Sigmoid colon (tissue), 6 donors: ENCODE measurements at regions not wholly inside any gene's neighbourhood (a gene's known extent, or its start where the extent isn't known, plus 50 kb on each side); places are given as distances from the start of the nearest gene placed in this dataset.

Experiments used
- DNase-seq: peaks from one replicate; pipeline ENCODE4 v3.0.0-alpha.2; 2019
- H3K27ac ChIP-seq, 4 donors: fragments of 200-600 bp; sonication (generic); one replicate each; pipeline ENCODE4 v1.5.1; 2016 to 2019; ENCODE audit warnings: mild to moderate bottlenecking in 1 of 4
- H3K27me3 ChIP-seq, 3 donors: fragments of 200-600 bp; sonication (generic); one replicate each; pipeline ENCODE4 v1.5.1; 2019; ENCODE audit warnings: mild to moderate bottlenecking in 1 of 3
- H3K36me3 ChIP-seq, 4 donors: fragments of 200-600 bp; sonication (generic); one replicate each; pipeline ENCODE4 v1.5.1; 2016 to 2019
- H3K4me1 ChIP-seq, 4 donors: fragments of 200-600 bp; sonication (generic); one replicate each; pipeline ENCODE4 v1.5.1; 2017 to 2019
- H3K4me3 ChIP-seq, 4 donors: fragments of 200-600 bp; sonication (generic); one replicate each; pipeline ENCODE4 v1.5.1; 2017 to 2019; ENCODE audit warnings: mild to moderate bottlenecking in 2 of 4, moderate library complexity in 1 of 4
- H3K9me3 ChIP-seq, 4 donors: fragments of 200-600 bp in 3 of 4; sonication (generic) in 3 of 4; one replicate each; pipeline versions ENCODE4 v1.5.1 to v1.6.1; 2013 to 2019
- CTCF ChIP-seq, 4 experiments: fragments of 450-650 bp in 3 of 4; fragments of 200-600 bp in 1 of 4; IDR thresholded peaks; one replicate each; pipeline ENCODE4 v1.5.1; 2016 to 2019; ENCODE audit warnings: antibody characterized with exemption in 4 of 4, mild to moderate bottlenecking in 3 of 4, moderate library complexity in 2 of 4
- EP300 ChIP-seq, 4 donors: sonication (generic); formaldehyde crosslinking; IDR thresholded peaks; one replicate each; pipeline ENCODE4 v1.6.1; 2017; ENCODE audit warnings: antibody characterized with exemption in 4 of 4
- POLR2A ChIP-seq, 2 donors: fragments of 450-650 bp; IDR thresholded peaks; one replicate each; pipeline ENCODE4 v1.6.1; 2016; ENCODE audit warnings: antibody characterized with exemption in 2 of 2, mild to moderate bottlenecking in 2 of 2, moderate library complexity in 2 of 2
- POLR2AphosphoS5 ChIP-seq, 4 donors: sonication (generic); formaldehyde crosslinking; IDR thresholded peaks; one replicate each; pipeline ENCODE4 v1.6.1; 2017; ENCODE audit warnings: antibody characterized with exemption in 4 of 4
- WGBS, 2 donors: extraction: QIAGEN DNeasy Blood & Tissue Kit; methylation state at CpG; one replicate each; pipeline ENCODE4 v1.1.7; 2013; 5-methylcytosine and 5-hydroxymethylcytosine counted together
- intact Hi-C: fragments of 100-400 bp; cut with DNase I; formaldehyde crosslinking; loops from one replicate; pipeline ENCODE4 v1.15.1; 2023
- donor health status: healthy with polysubstance abuse.
- donor health status: healthy.

- no peak overlapping the region for H3K4me3 ChIP-seq
- TF ChIP-seq POLR2AphosphoS5 (IDR thresholded peaks at IDR 0.05), result no peak
- TF ChIP-seq POLR2A (IDR thresholded peaks at IDR 0.05), result no peak
- no peak for TF ChIP-seq EP300 (IDR thresholded peaks at IDR 0.05)
- no peak for TF ChIP-seq CTCF (IDR thresholded peaks at IDR 0.05)
- WGBS, 2 donors, result 77% methylated on average over 3 of the region's 3 CpGs
- H3K9me3 ChIP-seq, result no peaks in the 10 kb centered on the region
- DNase-seq, result no peak
- no peaks in the 10 kb centered on the region for H3K4me1 ChIP-seq
- H3K36me3 ChIP-seq, result no peaks in the 10 kb centered on the region
- H3K27ac ChIP-seq, result no peak overlapping the region
- intact Hi-C loops, result no loop called here
- H3K27me3 ChIP-seq, result no peaks in the 10 kb centered on the region
These were observed 70.4 kb upstream of the SLC24A3 start for GRCh38 chr20:19141998-19142397.

GRCh38 chr20:19143890-19144289, 68.6 kb upstream of the SLC24A3 start:
- intact Hi-C loops, result no loop called here
- no peaks in the 10 kb centered on the region for H3K27me3 ChIP-seq
- H3K4me1 ChIP-seq, result no peaks in the 10 kb centered on the region
- no peaks in the 10 kb centered on the region for H3K36me3 ChIP-seq
- 94 to 97% methylated on average over 2 of the region's 2 CpGs for WGBS, 2 donors
- DNase-seq, result no peak
- no peak for TF ChIP-seq CTCF (IDR thresholded peaks at IDR 0.05)
- no peak for TF ChIP-seq EP300 (IDR thresholded peaks at IDR 0.05)
- no peak for TF ChIP-seq POLR2A (IDR thresholded peaks at IDR 0.05)
- no peak for TF ChIP-seq POLR2AphosphoS5 (IDR thresholded peaks at IDR 0.05)
- no peak overlapping the region for H3K27ac ChIP-seq
- H3K4me3 ChIP-seq, result no peak overlapping the region
- no peaks in the 10 kb centered on the region for H3K9me3 ChIP-seq

- H3K4me1 ChIP-seq, result no peaks in the 10 kb centered on the region
- no peaks in the 10 kb centered on the region for H3K9me3 ChIP-seq
- H3K36me3 ChIP-seq, result no peaks in the 10 kb centered on the region
- H3K4me3 ChIP-seq, result no peak overlapping the region
- DNase-seq, result no peak
- no peak for TF ChIP-seq EP300 (IDR thresholded peaks at IDR 0.05)
- no peak for TF ChIP-seq CTCF (IDR thresholded peaks at IDR 0.05)
- no peak for TF ChIP-seq POLR2AphosphoS5 (IDR thresholded peaks at IDR 0.05)
- TF ChIP-seq POLR2A (IDR thresholded peaks at IDR 0.05), result no peak
- 91 to 93% methylated on average over 1 of the region's 1 CpG for WGBS, 2 donors
- intact Hi-C loops, result no loop called here
- no peaks in the 10 kb centered on the region for H3K27me3 ChIP-seq
- no peak overlapping the region for H3K27ac ChIP-seq
These were observed 51.1 kb upstream of the SLC24A3 start for GRCh38 chr20:19161336-19161735.
